Bone marrow (tissue), 2 donors: ENCODE measurements at regions not wholly inside any gene's neighbourhood (a gene's known extent, or its start where the extent isn't known, plus 50 kb on each side); places are given as distances from the start of the nearest gene placed in this dataset.

Source experiments
- DNase-seq, 2 donors: peaks; one replicate each; lab custom pipeline; 2025; lab: John Stamatoyannopoulos, UW

DNA sequence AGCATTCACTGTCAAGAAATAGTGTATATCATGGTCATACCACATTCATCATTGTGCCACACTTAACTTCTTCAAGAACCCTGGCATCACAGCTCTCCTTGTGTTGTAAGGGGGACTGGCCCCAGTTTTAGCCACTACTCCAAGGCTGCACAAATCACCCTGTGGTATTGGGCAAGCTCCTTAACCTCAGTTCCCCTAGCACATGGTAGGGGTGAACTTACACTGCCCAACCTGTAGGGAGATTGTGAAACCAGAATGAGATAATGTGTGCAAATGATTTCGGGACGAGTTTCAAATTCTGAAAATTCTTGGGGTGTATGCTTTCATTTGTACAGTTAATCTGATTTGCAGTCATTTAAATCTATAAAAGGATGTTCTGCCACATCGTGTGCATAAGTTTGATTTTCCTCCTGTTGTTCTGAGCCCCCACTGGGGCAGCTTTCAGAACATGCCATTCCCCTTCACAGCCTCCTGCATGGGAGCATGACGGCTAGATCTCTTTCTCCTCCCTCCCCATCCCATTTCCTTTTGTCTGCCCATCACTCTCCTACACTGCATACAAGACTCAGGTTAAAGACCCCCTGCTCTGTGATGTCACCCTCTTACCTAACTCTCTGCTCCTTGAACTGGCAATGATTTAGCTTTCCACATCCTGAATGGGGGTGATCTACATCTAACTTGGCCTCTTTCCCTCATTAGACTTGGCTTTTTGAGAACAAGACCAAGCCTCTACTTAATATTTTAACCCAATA, 290.3 kb downstream of the CHRM3 start:
- DNase-seq, result no peak

DNA sequence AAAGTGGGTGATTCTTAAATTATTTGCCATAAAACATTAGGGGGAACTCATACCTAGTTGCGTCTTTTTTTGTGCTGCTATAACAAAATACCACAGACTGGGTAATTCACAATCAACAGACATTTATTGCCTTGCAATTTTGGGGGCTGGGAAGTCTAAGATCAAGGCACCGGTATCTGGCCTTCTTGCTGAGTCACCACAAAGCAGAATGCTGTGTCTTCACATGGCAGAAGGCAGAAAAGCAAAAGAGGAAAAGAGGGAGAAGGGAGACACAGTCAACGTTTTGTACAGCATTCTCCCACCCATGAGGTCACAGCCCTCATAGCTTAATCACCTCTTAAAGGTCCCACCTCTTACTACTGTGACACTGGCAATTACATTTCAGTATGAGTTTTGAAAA, 291.0 kb downstream of the CHRM3 start:
- peak in 1 of 2 donors; percentile 41 for DNase-seq

DNA sequence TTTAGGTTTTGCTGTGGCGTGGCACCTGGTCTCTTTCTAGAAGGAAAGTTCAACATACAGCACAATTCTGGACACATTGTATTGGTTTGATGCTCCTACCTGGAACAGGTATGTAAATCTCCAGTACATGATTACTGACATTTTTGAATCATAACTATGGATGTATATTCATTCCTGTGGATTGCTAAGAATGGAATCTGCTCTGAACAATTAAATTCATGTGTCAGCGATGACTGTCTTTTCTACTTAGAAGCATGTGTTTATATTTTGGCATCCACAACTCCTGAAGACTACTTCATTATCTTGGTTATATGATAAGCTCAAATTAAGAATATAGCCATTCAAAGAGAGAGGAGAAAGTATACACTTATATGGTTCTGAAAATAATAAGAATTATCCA, 291.8 kb downstream of the CHRM3 start:
- no peak for DNase-seq

DNA sequence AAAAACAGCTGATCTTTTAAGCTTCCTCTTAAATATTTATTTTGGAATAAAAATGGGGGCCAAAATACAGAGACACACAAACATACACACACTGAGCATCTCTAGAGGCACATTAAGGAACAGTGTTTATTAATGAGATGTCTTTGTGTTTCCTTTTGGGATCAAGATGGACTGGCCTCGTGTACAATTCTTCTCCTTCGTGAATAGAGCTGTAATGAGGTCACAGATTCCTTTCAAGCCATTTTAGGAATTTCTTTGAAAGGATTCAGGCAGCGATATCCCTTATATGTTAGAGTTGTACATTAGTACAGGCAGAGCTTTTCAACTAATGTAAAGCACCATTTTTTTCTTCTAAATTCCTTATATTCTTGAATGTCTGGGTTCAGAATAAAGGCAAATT, 295.7 kb downstream of the CHRM3 start:
- no peak for DNase-seq

DNA sequence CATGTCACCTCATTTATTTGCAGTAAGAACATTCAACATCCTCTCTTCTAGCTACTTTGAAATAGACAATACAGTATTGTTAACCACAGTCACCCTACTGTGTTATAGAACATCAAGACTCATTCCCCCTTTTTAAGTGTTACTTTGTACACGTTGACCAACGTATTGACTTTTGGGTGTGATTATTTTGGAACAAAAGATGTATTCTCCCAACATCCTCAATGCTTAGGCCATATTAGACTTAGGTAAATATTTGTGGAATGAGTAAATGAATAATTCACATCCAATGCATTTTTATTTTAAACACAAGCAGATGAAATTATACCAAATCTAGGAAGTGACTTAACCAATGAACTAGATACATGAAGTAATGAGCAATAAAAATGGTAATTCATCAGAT, 296.6 kb downstream of the CHRM3 start:
- no peak for DNase-seq

DNA sequence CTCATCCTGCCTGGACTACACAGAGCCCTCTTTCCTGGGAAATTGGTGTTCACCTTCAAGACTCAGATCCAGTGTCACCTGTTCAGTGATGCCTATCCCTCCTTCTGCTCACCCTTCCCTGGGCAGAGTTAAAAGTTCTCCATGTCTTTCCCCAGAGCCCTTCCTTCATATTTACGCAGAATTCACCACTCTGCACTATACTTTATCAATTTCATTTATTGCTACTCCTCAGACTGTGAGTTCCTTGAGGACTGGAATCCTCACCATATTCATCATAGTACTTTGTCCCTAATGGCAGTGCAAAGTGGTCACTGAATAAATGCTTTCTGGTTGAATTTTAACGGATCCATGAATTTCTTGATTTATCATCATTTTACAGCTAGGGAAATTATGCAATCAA, 300.0 kb downstream of the CHRM3 start:
- no peak for DNase-seq

DNA sequence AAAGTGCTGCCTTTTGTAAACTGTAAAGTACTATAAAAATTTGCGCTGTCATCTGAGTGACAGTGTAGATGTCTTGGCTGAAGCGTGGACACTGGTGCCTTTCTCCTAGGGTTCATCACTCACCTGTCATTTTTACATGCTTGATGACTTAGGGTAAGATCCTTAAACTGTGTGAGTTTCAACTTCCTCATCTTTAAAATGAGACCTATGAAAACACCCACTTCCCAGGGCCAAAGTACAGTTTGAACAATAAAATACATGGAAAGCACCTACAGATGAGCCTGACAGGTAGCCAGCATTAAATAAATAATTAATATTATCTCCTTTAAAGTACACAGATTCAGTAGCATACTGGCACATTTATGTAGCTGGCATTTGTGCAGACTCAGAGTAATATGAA, 309.9 kb downstream of the CHRM3 start:
- no peak for DNase-seq

DNA sequence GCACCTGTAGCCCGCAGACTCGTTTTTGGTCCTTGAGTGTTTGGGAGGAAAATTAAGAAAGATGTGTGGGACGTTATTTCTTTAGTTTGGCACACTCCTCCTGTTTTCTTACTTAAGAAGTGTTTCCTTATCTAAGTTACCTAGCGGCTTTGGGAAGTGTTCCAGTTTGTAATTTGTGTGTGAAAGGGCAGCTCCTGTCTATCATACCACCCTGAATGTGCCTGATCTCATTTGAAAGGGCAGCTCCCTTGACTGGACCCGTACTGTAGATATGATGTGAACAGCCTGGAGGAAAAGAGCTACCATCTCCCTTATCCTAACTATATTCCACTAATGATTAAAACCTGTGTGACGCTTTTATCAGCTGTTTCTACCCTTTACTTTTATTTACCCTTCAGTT, 314.3 kb downstream of the CHRM3 start:
- DNase-seq, result no peak

DNA sequence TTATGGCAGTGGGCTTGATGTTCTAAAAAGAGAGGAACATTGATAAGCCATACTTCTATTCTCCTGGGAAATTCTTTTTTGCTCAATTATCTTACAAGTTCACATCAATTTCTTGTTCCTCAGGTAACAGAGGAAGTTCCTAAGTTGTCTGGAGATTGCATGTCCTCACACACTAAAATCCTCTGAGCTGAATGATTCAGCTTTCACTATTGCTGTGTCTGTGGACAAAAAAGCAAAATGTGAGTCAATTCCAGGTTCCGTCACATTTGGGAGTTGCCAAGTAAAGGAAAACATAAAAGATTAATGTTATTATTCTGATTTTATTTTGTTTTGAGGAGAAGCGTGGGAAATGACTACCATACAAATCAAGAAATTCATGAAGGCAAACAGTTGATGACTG, 316.7 kb downstream of the CHRM3 start:
- no peak for DNase-seq

DNA sequence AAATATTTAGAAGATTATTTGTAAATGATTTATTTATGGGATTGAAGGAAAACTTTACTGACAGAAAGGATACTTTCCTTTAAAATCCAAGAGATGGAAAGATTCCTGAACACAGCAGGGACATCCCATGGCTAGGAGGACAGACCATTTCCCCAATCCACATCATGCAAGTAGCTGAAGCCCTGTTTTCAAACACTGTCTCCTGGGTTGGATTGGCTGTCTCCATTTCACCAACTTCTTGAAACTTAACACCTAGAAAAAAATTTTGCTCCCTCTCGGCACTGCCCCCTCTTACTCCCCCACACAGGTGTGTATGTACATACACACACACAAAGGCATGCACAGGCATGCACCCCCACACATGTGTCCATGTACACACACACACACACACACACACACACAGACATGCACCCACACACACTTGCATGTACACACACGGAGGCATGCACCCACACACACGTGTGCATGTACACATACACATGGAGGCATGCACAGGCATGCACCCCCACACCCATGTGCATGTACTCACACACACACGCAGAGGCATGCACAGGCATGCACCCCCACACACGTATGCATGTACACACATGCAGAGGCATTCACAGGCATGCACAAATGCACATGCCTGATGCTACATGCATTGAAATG, 320.0 kb downstream of the CHRM3 start:
- no peak for DNase-seq

DNA sequence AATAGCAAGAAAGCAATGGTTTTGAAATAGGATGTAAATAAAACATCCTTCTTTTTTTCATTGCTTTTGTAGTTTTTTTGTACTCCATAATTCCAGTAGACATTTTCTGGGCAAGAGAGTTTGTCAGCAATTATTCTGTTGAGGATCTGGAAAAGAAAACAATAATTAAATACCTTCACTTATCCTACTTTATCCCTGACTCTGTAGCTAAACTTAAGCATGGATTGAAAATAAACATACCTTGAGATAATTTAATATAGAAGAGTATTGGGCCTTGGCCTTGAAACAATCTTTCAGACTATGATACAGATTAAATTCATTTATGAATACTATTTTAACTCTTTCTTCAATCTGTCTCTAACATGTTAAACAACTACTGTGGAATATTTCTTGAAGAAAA, 321.2 kb downstream of the CHRM3 start:
- DNase-seq, result no peak

DNA sequence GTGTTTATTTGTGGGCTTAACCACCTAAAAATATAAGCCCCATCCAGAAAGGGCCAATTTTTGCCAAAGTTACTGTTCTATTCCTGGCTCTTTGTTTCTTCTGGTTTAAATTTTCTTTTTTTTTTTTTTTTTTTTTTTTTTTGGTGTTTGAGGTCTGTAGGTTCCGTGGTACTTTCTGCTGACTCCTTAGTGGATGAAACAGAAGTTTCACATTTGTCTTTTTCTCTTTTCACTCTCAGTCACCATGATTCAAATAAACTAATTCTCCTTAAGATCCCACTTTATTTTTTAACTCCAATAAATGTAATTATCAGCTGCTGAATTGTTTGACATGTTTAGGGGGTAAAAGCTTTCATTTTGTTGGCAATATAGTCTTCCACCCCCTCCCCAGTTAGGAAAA, 322.3 kb downstream of the CHRM3 start:
- no peak for DNase-seq

DNA sequence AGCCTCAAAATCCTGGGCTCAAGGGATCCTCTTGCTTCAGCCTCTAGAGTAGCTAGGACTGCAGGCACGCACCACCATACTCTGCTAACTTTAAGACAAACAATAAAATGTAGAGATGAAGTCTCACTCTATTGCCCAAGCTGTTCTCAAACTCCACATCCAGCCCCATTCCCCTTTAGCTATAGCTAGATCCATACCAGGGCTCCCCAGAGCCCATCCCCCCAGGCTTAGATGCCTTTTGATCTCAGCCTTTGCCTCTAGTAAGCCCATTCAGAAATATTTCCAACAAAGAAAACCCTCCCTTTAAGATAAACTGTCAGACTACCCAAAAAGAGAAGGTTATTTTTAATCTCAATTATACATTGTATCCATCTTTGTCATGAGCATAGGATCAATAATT, 325.4 kb downstream of the CHRM3 start:
- DNase-seq, result no peak

DNA sequence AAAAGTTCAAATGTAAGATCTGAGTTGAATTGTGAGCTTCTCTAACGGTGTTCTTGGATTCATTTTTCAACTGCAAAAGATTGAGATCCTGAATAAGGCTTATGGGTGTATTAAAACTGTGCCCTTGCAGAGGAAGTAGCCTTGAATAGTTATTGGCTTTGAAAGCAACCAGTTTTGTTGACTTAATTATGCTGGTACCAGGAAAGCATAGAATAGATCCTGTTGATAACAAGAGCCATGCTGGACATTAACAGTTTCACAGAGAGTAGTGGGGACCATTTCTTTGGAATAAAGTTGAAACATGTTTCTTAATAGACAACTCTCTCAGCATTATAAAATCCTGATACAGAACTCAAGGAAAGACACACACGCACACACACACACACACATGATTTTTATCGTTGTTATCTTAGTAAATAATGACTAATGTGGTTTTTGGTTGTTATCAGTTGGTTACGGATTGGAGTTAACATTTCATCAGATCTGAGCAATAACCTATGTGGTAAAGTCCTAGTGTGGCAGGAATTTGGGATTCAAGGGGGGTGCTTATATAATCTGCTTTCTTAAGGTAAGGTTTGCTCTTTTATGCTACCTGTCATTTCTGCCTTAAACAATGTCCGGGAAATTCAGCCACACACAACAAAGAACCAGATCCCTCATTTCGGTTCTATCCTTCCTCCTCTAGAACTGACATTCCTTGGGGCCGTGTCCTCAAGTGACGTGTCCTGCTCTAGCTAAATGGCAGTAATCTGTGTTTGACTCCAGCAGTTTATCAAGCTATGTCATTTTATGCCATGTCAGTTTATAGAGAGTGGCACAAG, 330.9 kb downstream of the CHRM3 start:
- DNase-seq, result no peak

DNA sequence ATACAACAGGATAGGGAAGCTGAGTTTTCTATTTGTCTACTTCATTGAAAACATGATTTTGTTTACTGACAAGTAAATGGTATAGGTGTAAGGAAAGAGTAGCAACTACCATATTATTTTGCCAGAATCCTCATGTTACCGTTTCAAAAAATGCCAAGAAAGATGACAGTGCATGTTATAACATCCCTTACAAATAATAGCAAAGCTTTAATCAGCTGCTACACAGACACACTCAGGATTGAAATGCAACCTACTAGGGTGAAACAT, 331.5 kb downstream of the CHRM3 start:
- DNase-seq, result no peak

DNA sequence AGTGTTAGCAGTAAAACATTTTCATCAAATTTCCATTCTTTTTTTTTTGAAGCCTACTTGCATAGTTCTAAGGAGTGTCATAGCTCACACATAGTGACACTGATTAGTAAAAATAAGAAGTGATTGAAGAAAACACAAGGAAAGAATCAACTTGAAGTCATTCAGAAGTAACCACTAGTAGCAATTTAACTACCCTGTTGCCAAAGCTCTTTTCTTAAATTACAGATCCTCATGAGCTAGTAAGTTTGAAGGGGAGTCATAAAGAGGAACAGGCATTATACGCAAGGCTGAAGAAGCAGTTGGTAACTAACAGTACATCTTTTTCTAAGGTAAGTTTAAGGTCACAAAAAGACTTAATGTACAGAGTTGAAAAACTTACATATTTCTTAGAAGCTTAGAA, 332.2 kb downstream of the CHRM3 start:
- peak in 1 of 2 donors; percentile 23 for DNase-seq

DNA sequence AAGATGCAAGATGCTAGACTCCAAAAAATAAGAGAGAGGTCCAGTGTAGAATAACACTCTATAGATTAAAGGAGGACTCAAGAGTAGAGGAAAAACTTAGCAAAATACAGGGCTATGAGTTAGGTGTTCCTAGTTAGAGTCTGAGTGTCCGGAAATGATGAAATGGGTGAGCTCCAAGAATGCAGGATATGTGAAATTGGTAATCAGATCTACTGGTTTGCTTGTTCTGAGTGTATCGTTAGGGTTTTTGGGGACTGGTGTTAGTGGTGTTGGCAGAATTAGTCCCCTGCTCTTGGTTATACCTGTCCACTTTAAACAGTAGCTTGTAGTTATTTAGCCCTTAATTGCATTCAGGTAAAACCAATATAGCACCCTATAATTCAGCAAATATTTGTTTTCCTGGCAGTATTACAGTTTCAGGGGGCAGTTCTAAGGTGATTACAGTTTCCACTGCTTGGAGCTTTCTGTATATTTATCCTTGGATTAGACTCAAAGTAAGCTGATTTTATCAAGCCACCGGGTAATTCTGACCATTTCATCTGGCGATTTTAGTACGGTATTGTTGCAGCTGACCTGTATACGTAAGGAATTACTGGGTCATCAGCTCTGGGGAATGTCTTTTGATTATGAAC, 332.7 kb downstream of the CHRM3 start:
- no peak for DNase-seq

DNA sequence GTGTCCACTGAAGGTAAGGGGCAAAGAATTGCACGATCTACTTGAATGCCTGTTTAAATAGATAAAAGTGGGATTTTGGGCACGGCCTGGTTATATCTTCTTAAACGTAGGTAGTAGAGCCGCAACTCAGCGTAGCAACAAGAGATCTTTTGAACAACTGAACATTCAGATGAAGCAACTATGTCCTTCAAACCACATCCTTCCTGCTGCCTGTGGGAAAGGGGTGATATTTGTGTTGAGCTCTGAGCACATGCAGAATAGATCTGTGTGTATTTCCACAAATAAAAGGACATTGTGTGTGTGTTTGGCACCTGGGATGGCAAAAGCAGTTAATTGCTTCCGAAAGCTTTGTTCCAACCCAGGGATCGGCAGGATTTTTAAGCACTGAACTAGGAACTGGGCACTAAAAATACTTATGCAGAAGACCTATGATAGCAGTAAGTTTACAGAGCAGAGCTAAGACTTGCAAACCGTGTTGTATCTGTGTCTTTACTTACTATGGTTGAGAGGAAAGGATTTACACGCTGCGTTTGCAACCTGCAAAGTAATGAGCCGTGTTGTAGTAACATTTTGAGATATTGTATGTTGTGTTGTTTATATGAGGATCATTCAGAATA, 333.4 kb downstream of the CHRM3 start:
- peak in 1 of 2 donors; percentile 76 for DNase-seq

DNA sequence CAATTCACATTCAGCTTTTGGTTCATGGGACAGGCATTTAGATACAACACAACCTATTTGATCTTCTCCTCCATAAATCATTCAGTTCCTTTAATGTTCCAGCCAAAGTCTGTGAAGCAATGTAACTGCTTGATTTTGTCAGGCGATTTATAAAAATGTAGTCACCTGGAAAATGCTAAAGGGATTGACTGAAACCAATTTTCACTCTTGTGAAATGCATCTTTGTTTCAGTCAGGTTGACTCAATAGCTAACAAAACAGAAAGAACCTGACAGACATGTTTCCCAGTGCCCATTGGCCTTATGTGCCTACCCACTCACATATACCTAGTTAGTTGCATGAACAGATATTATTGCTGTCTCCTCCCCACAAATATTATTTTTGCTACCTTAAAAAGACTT, 335.7 kb downstream of the CHRM3 start:
- no peak for DNase-seq

DNA sequence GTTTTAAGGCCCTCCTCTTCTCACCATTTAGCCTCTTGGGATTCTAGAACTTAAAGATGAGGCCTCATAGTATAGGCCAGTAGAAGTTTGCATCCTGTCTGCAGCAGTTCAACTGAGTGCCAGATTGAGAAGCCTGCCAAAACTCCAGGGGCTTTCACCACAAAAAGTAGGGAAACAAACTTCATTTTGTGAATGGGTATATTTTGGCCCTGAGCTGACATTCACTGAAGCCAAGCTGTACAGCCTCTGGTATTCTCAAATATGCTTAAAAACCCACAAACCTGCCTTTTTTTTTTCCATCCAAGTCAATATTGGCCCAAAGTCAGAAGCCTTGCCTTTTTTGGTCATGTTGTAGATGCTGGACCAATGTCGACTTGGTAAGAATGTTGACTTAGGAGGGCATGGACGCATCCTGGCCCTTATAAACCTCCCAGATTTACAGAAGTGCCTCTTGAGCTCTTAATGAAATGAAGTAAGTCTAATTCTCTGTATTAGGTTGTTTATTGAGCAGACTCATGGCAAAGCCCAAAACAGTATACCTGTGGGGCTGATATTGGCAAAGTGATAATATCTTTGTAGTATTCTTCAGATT, 337.5 kb downstream of the CHRM3 start:
- DNase-seq, result no peak

DNA sequence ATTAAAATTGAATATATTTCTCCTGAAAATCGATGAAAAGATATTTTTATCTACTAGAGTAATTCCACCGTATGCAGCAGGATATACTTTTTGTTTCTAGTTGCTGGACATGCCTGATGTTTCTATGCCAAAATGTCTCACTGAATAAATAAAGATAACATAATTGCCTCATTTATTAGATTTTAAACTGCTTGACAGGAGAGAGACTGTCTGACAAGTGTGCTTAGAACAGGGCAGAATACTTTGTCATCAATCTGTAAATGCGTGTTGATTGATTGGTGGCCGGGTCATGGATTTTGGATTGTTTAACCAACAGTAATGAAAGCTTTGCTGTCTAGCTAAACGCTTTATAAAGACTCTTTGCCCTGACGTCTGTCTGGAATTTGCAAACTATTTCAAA, 339.0 kb downstream of the CHRM3 start:
- DNase-seq, result no peak

DNA sequence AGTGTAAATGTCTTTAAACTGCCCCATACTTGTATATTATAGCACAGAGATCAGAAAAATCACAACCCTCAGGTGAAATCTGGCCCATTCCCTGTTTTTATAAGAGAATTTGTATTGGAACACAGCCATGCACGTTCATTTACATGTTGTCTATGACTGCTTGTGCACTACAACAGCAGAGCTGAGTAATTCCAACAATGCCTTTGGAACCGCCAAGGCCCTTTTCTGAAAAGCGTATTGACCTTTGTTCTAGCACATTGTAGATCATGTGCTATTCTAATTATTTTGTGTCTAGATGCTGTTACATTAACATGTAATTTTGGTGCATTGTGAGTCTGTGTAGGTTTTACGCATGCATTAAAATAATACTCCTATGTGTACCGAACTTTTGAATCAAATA, 339.6 kb downstream of the CHRM3 start:
- DNase-seq, result no peak
